Activated T-cell treated with anti-CD3 and anti-CD28 coated beads, Interleukin-2, amount 50 U/mL, for 72 hours (primary cell): ENCODE measurements at regions not wholly inside any gene's neighbourhood (a gene's known extent, or its start where the extent isn't known, plus 50 kb on each side); places are given as distances from the start of the nearest gene placed in this dataset.

Source experiments
- ATAC-seq, 2 donors: fragments of 150-1000 bp; cut with Tn5 transposase; replicated peaks in 1 of 2; 2 replicates each; pipeline ENCODE4 v1.10.0; 2021; ENCODE audit warnings: moderate library complexity in 2 of 2, mild to moderate bottlenecking in 1 of 2
- DNase-seq, 2 donors: peaks; one replicate each; pipeline ENCODE4 v3.0.0; 2021 to 2022; ENCODE audit warnings: mixed read lengths in 1 of 2
- H3K27ac Mint-ChIP-seq: one replicate; pipeline ENCODE4 v1.8.0; 2022; ENCODE audit warnings: mild to moderate bottlenecking, moderate library complexity, mixed read lengths
- H3K27me3 Mint-ChIP-seq: one replicate; pipeline ENCODE4 v1.8.0; 2022; ENCODE audit warnings: low read depth, mixed read lengths
- H3K36me3 Mint-ChIP-seq, 2 donors: one replicate each; pipeline ENCODE4 v1.8.0; 2022; ENCODE audit warnings: mixed read lengths in 2 of 2, mild to moderate bottlenecking in 1 of 2; ENCODE audit not compliant: insufficient read depth in 2 of 2
- H3K4me1 Mint-ChIP-seq: one replicate; pipeline ENCODE4 v1.8.0; 2022; ENCODE audit warnings: low read depth, mixed read lengths
- H3K4me3 Mint-ChIP-seq, 2 donors: one replicate each; pipeline ENCODE4 v1.8.0; 2022; ENCODE audit warnings: mild to moderate bottlenecking in 2 of 2, mixed read lengths in 2 of 2, moderate library complexity in 2 of 2
- H3K9me3 Mint-ChIP-seq, 2 donors: one replicate each; pipeline ENCODE4 v1.8.0; 2022; ENCODE audit warnings: mixed read lengths in 2 of 2

DNA sequence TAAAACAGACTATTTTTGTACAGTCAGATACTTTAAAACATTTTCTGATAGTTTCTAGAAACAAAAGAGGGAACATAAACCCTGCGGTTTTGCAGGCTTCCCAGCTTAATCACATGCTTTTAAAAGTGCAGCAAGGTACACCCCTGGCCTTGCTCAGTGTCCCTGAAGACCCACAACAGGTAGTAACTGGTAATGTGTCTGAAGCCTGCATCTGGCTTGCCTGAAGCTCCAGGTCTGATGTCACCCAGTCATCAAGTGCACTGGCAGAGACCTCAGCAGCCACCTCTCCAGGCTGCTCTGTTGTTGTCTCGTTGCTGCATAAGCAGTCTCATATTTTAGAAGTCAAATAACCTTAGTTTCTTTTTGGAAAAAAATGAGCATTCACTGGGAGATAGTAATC lies 376.1 kb upstream of the MTPN start:
- ATAC-seq (no peak), DNase-seq (no peak)
- Mint-ChIP-seq H3K27me3 (no peaks in the 10 kb centered on the region), H3K4me3 (no peak overlapping the region), H3K9me3 (peaks cover 0 to 3% of the 10 kb centered on the region in 2 donors), H3K4me1 (no peaks in the 10 kb centered on the region), H3K36me3 (no peaks in the 10 kb centered on the region), H3K27ac (no peak overlapping the region)

GRCh38 chr7:136348542-136349192 lies 371.5 kb upstream of the MTPN start:
- Mint-ChIP-seq H3K4me1 (no peaks in the 10 kb centered on the region), H3K9me3 (peaks cover 0 to 4% of the 10 kb centered on the region in 2 donors), H3K4me3 (no peak overlapping the region), H3K27ac (no peak overlapping the region), H3K27me3 (no peaks in the 10 kb centered on the region), H3K36me3 (no peaks in the 10 kb centered on the region)
- ATAC-seq: no peak
- no peak for DNase-seq

GRCh38 chr7:136348142-136348541 lies 371.0 kb upstream of the MTPN start:
- Mint-ChIP-seq H3K4me1 (no peaks in the 10 kb centered on the region), H3K36me3 (no peaks in the 10 kb centered on the region), H3K27ac (no peak overlapping the region), H3K27me3 (no peaks in the 10 kb centered on the region), H3K9me3 (peaks cover 0 to 4% of the 10 kb centered on the region in 2 donors), H3K4me3 (no peak overlapping the region)
- ATAC-seq (no peak), DNase-seq (no peak)

DNA sequence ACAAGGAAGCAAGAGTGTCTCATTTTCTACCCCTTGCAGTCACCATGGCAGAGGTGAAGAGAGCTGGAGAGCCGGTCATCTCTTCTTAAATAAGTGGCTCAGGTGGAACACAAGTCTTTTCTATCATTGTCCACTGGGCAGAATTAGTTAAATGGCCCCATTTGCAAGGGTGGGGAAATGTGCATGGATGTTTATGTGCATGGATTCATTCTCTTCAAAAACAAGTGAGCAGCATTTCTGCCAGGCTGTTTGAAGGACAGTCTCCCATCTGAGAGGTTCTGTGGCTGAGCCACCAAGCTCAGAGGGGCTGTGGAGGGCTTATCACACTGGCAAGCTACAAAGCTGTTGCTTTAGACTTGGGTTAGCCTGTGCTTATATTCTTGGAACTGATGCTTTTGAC lies 370.3 kb upstream of the MTPN start:
- no peaks in the 10 kb centered on the region for H3K36me3 Mint-ChIP-seq
- H3K27me3 Mint-ChIP-seq: no peaks in the 10 kb centered on the region
- DNase-seq (no peak), ATAC-seq (no peak)
- H3K27ac Mint-ChIP-seq: no peak overlapping the region
- H3K4me1 Mint-ChIP-seq: no peaks in the 10 kb centered on the region
- H3K9me3 Mint-ChIP-seq: peaks cover 0 to 4% of the 10 kb centered on the region in 2 donors
- no peak overlapping the region for H3K4me3 Mint-ChIP-seq

- ATAC-seq (no peak), DNase-seq (no peak)
- Mint-ChIP-seq H3K27me3 (no peaks in the 10 kb centered on the region), H3K36me3 (no peaks in the 10 kb centered on the region), H3K9me3 (peaks cover 0 to 4% of the 10 kb centered on the region in 2 donors), H3K4me1 (no peaks in the 10 kb centered on the region), H3K27ac (no peak overlapping the region), H3K4me3 (no peak overlapping the region)
Observed at GRCh38 chr7:136342251-136342650, 365.1 kb upstream of the MTPN start.

GRCh38 chr7:136339464-136339863 lies 362.3 kb upstream of the MTPN start:
- Mint-ChIP-seq H3K4me3 (no peak overlapping the region), H3K9me3 (peaks cover 0 to 2% of the 10 kb centered on the region in 2 donors), H3K36me3 (no peaks in the 10 kb centered on the region), H3K27ac (no peak overlapping the region), H3K4me1 (no peaks in the 10 kb centered on the region), H3K27me3 (no peaks in the 10 kb centered on the region)
- DNase-seq (no peak), ATAC-seq (no peak)

DNA sequence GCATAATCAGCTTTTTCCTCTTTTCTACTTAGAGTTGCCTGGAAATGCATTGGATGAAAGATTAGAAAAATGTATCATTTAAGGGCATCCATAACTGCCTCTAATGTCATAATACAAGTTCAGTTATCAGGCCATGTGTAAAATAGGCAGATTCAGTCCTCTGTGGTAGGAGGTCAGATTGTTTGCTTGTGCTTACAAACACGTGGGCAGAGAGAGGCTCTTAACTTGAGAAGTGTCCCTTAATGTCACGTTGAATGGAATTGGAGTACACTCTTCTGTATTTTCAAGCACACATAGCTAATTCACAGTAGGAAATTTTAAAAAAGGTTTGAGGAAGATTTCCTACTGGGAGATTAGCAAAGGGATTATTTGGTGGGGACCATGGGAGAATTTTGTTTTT lies 359.8 kb upstream of the MTPN start:
- no peak overlapping the region for H3K27ac Mint-ChIP-seq
- no peaks in the 10 kb centered on the region for H3K4me1 Mint-ChIP-seq
- H3K27me3 Mint-ChIP-seq: no peaks in the 10 kb centered on the region
- ATAC-seq (no peak), DNase-seq (no peak)
- H3K36me3 Mint-ChIP-seq: no peaks in the 10 kb centered on the region
- peaks cover 0 to 2% of the 10 kb centered on the region in 2 donors for H3K9me3 Mint-ChIP-seq
- no peak overlapping the region for H3K4me3 Mint-ChIP-seq

DNA sequence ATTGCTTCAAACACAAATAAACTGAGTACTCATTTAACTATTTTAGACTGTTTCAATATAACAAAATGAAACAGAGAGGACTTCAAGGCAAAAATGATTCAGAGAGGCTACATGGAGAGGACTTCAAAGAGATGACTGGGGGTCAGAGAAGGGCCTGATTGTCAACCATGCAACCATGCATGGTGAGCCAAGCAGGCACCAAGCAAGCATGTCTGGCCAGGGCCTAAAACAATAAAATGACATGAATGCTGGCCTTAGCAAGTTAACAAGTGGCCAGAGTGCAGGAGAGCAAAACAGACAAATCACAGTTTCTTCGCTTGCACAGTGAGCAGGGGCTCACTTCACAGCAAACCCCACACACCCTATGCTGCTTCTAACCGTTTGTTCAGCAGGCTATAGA lies 356.5 kb upstream of the MTPN start:
- Mint-ChIP-seq H3K36me3 (no peaks in the 10 kb centered on the region), H3K4me1 (no peaks in the 10 kb centered on the region)

GRCh38 chr7:136326045-136326609 lies 349.0 kb upstream of the MTPN start:
- Mint-ChIP-seq H3K36me3 (peaks cover 0 to 2% of the 10 kb centered on the region in 2 donors), H3K4me1 (no peaks in the 10 kb centered on the region), H3K27me3 (no peaks in the 10 kb centered on the region), H3K9me3 (peaks cover 1 to 2% of the 10 kb centered on the region in 2 donors), H3K27ac (no peak overlapping the region), H3K4me3 (no peak overlapping the region)
- DNase-seq (no peak), ATAC-seq (no peak)

More for the DNA sequence above, 356.5 kb upstream of the MTPN start:
- DNase-seq (no peak), ATAC-seq (no peak)
- peaks cover 0 to 2% of the 10 kb centered on the region in 2 donors for H3K9me3 Mint-ChIP-seq
- no peak overlapping the region for H3K4me3 Mint-ChIP-seq
- H3K27ac Mint-ChIP-seq: no peak overlapping the region
- H3K27me3 Mint-ChIP-seq: no peaks in the 10 kb centered on the region

- no peak overlapping the region for H3K27ac Mint-ChIP-seq
- H3K27me3 Mint-ChIP-seq: no peaks in the 10 kb centered on the region
- H3K9me3 Mint-ChIP-seq: peaks cover 1 to 2% of the 10 kb centered on the region in 2 donors
- no peak for ATAC-seq
- H3K4me1 Mint-ChIP-seq: no peaks in the 10 kb centered on the region
- no peak overlapping the region for H3K4me3 Mint-ChIP-seq
- H3K36me3 Mint-ChIP-seq: peaks cover 0 to 2% of the 10 kb centered on the region in 2 donors
- no peak for DNase-seq
Observed at GRCh38 chr7:136325578-136325977, 348.4 kb upstream of the MTPN start.

GRCh38 chr7:136325027-136325426 lies 347.9 kb upstream of the MTPN start:
- no peaks in the 10 kb centered on the region for H3K27me3 Mint-ChIP-seq
- no peak for DNase-seq
- peaks cover 2% of the 10 kb centered on the region in 2 donors for H3K9me3 Mint-ChIP-seq
- H3K4me3 Mint-ChIP-seq: no peak overlapping the region
- no peak for ATAC-seq
- H3K36me3 Mint-ChIP-seq: peaks cover 0 to 2% of the 10 kb centered on the region in 2 donors
- no peaks in the 10 kb centered on the region for H3K4me1 Mint-ChIP-seq
- H3K27ac Mint-ChIP-seq: no peak overlapping the region

DNA sequence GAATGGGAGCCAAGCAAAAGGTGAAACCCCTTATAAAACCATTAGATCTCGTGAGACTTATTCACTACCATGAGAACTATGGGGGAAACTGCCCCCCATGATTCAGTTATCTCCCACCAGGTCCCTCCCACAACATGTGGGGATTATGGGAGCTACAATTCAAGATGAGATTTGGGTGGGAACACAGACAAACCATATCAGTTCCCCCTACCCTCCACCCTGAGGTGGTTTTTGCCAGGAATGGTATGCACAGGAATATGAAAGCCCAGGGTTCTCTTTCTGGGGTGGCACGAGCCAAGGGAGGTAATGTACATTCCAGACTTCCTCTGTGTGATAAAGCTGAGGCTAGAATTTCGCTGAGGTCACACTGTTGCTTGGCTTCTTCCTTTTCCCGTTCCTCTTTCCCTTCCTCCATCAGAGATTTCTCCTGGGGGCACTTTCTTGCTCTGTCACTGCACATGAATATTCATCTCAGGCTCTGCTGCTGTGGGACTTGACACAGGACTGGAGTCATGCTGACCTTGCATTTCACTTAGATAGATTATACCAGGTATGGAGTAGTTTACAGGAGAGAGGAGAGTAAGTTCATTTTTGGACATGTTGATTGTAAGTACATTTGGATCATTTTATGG lies 347.0 kb upstream of the MTPN start:
- DNase-seq (no peak), ATAC-seq (no peak)
- no peak overlapping the region for H3K4me3 Mint-ChIP-seq
- peaks cover 0 to 2% of the 10 kb centered on the region in 2 donors for H3K36me3 Mint-ChIP-seq
- H3K9me3 Mint-ChIP-seq: peaks cover 2 to 4% of the 10 kb centered on the region in 2 donors
- no peak overlapping the region for H3K27ac Mint-ChIP-seq
- H3K4me1 Mint-ChIP-seq: no peaks in the 10 kb centered on the region
- no peaks in the 10 kb centered on the region for H3K27me3 Mint-ChIP-seq

DNA sequence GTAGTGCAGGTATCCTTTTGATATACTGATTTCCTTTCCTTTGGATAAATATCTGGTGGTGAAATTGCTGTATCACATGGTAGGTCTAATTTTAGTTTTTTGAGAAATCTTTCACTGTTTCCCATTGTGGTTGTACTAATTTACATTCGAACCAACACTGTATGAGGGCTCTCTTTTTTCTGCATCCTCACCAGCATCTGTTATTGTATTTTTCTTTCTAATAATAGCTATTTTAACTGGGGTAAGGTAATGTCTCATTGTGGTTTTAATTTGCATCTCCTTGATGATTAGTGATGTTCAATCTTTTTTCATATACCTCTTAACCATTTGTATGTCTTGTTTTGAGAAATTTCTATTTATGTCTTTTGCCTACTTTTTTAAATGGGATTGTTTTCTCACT lies 335.4 kb upstream of the MTPN start:
- ATAC-seq (no peak), DNase-seq (no peak)
- Mint-ChIP-seq H3K27me3 (no peaks in the 10 kb centered on the region), H3K4me1 (no peaks in the 10 kb centered on the region), H3K9me3 (peaks cover 6 to 9% of the 10 kb centered on the region in 2 donors), H3K36me3 (peaks cover 1 to 4% of the 10 kb centered on the region in 2 donors), H3K4me3 (no peak overlapping the region), H3K27ac (no peak overlapping the region)
